SU-DHL-6 (cell line): ENCODE measurements at regions not wholly inside any gene's neighbourhood (a gene's known extent, or its start where the extent isn't known, plus 50 kb on each side); places are given as distances from the start of the nearest gene placed in this dataset.

Experiments
- H2AFZ ChIP-seq: fragments of 200-600 bp; sonication (generic); 2 replicates; pipeline ENCODE4 v1.6.1; 2014; ENCODE audit warnings: low read depth, mild to moderate bottlenecking, moderate library complexity, mixed read lengths, antibody characterized with exemption, low read length; ENCODE audit not compliant: severe bottlenecking
- H3F3A ChIP-seq: fragments of 200-600 bp; shearing (Covaris generic); 2 replicates; pipeline ENCODE4 v1.6.0; 2016; ENCODE audit warnings: antibody characterized with exemption, mild to moderate bottlenecking; ENCODE audit not compliant: insufficient read depth
- H3K27ac ChIP-seq: fragments of 200-600 bp; sonication (generic); 2 replicates; pipeline ENCODE4 v1.5.1; 2016; ENCODE audit warnings: low read depth, mild to moderate bottlenecking, low read length, moderate library complexity, mixed read lengths
- H3K27me3 ChIP-seq: fragments of 200-600 bp; sonication (generic), shearing (Covaris generic); 2 replicates; pipeline ENCODE4 v1.6.0; 2014; ENCODE audit warnings: mild to moderate bottlenecking, low read length
- H3K36me3 ChIP-seq: fragments of 200-600 bp; sonication (generic); 2 replicates; pipeline ENCODE4 v1.6.1; 2014; ENCODE audit warnings: mild to moderate bottlenecking, low read length, mixed read lengths
- H3K4me2 ChIP-seq: fragments of 300-600, 200-600 bp; shearing (Covaris generic), sonication (generic); 2 replicates; pipeline ENCODE4 v1.6.0; 2014; ENCODE audit warnings: low read length, low read depth, mild to moderate bottlenecking; ENCODE audit not compliant: poor library complexity, severe bottlenecking
- H3K4me3 ChIP-seq: fragments of 200-600 bp; sonication (generic); 2 replicates; pipeline ENCODE4 v1.5.1; 2014; ENCODE audit warnings: antibody characterized with exemption, low read length, mild to moderate bottlenecking, mixed read lengths; ENCODE audit not compliant: insufficient read depth, poor library complexity, severe bottlenecking
- H3K79me2 ChIP-seq: fragments of 200-600 bp; sonication (generic); 2 replicates; pipeline ENCODE4 v1.6.1; 2014; ENCODE audit warnings: mild to moderate bottlenecking, low read length, moderate library complexity; ENCODE audit not compliant: insufficient read depth
- H3K9ac ChIP-seq: fragments of 200-600 bp; sonication (generic); 2 replicates; pipeline ENCODE4 v1.7.0; 2014; ENCODE audit warnings: mild to moderate bottlenecking, low read length
- H3K9me2 ChIP-seq: fragments of 200-600 bp; sonication (generic); replicated peaks from 2 replicates; pipeline ENCODE4 v1.6.1; 2014; ENCODE audit warnings: low read length; ENCODE audit not compliant: insufficient read depth
- H3K9me3 ChIP-seq: fragments of 200-600 bp; sonication (generic); 2 replicates; pipeline ENCODE4 v1.6.1; 2014; ENCODE audit warnings: low read length, mixed read lengths; ENCODE audit not compliant: insufficient read depth
- H4K20me1 ChIP-seq: fragments of 200-600 bp; sonication (generic); 2 replicates; pipeline ENCODE4 v1.6.1; 2014; ENCODE audit warnings: low read depth, mild to moderate bottlenecking, antibody characterized with exemption, low read length, moderate library complexity, mixed read lengths
- EZH2phosphoT487 ChIP-seq: fragments of 200-600 bp; sonication (generic), shearing (Covaris generic); conservative IDR thresholded peaks from 2 replicates; pipeline ENCODE4 v1.6.1; 2018; ENCODE audit warnings: mild to moderate bottlenecking, antibody characterized with exemption, low read length, moderate library complexity, mixed read lengths
- TF ChIP-seq, protein P1 (sequence below): fragments of 200-600 bp; sonication (generic); IDR thresholded peaks from one replicate; pipeline ENCODE4 v1.5.1; 2017; ENCODE audit warnings: antibody characterized with exemption, mild to moderate bottlenecking, low read length, moderate library complexity; ENCODE audit not compliant: insufficient read depth, poor library complexity, severe bottlenecking

DNA sequence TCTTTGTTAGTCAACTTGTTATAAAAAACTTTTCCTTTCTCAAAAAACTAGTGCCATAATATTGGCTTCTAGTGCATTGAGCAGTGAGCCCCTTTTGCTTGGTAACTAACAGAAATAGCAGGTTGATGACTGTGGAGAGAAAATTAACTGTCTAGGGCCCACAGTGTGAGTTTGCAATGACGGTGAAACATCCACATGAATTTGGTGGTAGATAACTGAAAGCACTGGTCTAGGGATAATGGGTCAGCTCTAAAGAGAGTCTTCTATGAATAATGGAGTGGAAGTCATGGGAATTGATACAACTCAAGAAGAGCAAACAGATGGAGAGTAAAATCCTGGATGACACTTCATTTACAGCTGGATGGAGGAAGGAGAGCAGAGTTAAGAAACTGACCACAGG, 245.4 kb downstream of the METTL4 start:
- Histone ChIP-seq H3F3A (no peaks in the 10 kb centered on the region), H3K4me2 (no peak overlapping the region)

DNA sequence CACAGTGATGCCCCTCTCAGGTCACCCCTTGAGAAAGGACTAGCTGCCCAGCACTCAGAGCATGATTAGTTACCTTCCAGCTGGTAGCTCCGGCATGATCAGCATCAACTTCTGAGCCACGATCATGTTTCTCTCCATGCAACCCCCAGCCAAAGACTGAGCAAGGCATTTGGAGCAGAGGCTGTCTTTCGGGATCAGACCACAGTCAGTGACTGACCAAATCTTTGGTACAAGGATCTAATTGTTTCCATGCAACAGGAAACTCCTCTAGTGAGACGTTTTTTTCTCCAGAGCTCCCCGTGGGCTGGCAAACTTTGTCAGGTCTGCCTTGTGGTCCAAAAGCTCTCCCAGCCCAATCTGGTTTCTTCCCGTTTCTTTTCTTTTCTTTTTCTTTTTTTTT, 244.3 kb downstream of the METTL4 start:
- Histone ChIP-seq H3F3A (no peaks in the 10 kb centered on the region), H3K79me2 (no peaks in the 10 kb centered on the region), H2AFZ (no peak overlapping the region), H3K9ac (no peak overlapping the region), H3K9me3 (no peaks in the 10 kb centered on the region), H3K9me2 (no peaks in the 10 kb centered on the region), H3K27ac (no peak overlapping the region), H4K20me1 (no peaks in the 10 kb centered on the region), H3K4me3 (no peak overlapping the region), H3K36me3 (no peaks in the 10 kb centered on the region), H3K27me3 (no peaks in the 10 kb centered on the region), H3K4me2 (no peak overlapping the region)
- no peak for TF ChIP-seq EZH2phosphoT487
- TF ChIP-seq, protein P1, sequence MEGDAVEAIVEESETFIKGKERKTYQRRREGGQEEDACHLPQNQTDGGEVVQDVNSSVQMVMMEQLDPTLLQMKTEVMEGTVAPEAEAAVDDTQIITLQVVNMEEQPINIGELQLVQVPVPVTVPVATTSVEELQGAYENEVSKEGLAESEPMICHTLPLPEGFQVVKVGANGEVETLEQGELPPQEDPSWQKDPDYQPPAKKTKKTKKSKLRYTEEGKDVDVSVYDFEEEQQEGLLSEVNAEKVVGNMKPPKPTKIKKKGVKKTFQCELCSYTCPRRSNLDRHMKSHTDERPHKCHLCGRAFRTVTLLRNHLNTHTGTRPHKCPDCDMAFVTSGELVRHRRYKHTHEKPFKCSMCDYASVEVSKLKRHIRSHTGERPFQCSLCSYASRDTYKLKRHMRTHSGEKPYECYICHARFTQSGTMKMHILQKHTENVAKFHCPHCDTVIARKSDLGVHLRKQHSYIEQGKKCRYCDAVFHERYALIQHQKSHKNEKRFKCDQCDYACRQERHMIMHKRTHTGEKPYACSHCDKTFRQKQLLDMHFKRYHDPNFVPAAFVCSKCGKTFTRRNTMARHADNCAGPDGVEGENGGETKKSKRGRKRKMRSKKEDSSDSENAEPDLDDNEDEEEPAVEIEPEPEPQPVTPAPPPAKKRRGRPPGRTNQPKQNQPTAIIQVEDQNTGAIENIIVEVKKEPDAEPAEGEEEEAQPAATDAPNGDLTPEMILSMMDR = no peak

More for the DNA sequence above, 245.4 kb downstream of the METTL4 start:
- Histone ChIP-seq H3K4me3 (no peak overlapping the region), H3K79me2 (no peaks in the 10 kb centered on the region), H3K36me3 (no peaks in the 10 kb centered on the region), H3K9ac (no peak overlapping the region), H3K27ac (no peak overlapping the region), H4K20me1 (no peaks in the 10 kb centered on the region), H3K27me3 (no peaks in the 10 kb centered on the region), H3K9me3 (no peaks in the 10 kb centered on the region), H2AFZ (no peak overlapping the region), H3K9me2 (no peaks in the 10 kb centered on the region)
- TF ChIP-seq EZH2phosphoT487 = no peak
- TF ChIP-seq, protein P1 = no peak

DNA sequence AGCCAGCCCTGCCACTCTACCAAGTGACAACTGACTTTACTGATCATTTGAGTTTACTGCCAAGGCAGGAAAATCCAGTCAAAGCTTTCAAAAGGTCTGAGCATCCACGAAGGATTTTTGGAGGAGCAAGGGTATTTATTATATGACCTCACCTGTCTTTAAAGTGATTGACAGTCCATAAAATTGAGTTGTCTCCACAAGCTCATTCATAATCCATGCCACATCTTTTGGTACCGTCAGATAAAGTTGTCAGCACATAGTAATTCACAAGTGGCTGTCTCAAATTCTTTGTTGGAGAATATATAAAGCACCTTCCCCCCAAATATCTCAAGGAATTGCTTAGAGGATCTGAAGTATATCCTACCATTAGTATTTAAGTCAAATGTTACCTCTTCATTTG, 240.5 kb downstream of the METTL4 start:
- Histone ChIP-seq H3K27me3 (no peaks in the 10 kb centered on the region), H3F3A (no peaks in the 10 kb centered on the region), H3K36me3 (no peaks in the 10 kb centered on the region), H3K79me2 (no peaks in the 10 kb centered on the region), H3K9ac (no peak overlapping the region), H4K20me1 (no peaks in the 10 kb centered on the region), H3K9me2 (no peaks in the 10 kb centered on the region), H3K4me3 (no peak overlapping the region), H3K4me2 (no peak overlapping the region), H3K9me3 (no peaks in the 10 kb centered on the region), H3K27ac (no peak overlapping the region), H2AFZ (no peak overlapping the region)
- TF ChIP-seq, protein P1 = no peak
- no peak for TF ChIP-seq EZH2phosphoT487

DNA sequence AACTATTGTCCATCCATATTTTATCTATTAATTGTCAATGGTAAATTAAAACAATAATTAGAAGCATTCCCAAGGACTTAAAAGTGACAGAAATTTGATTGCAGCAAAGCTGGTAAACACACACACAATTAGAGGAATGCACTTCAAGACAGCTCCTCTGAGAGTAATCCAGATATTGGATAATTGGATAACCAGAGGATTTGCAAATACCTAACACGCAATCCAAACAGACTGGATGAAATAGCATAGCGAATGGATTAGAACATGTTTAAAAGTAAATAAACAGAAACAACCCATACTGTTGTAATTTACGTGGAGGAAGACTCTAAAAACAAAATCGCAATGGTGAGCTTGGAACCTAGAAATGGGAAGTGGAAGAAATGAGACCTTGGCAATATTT, 239.8 kb downstream of the METTL4 start:
- no peaks in the 10 kb centered on the region for H3K27me3 ChIP-seq
- H3K27ac ChIP-seq = no peak overlapping the region
- H3K4me3 ChIP-seq = no peak overlapping the region
- H3K4me2 ChIP-seq = no peak overlapping the region
- H3K79me2 ChIP-seq = no peaks in the 10 kb centered on the region
- H4K20me1 ChIP-seq = no peaks in the 10 kb centered on the region
- no peaks in the 10 kb centered on the region for H3K9me3 ChIP-seq
- TF ChIP-seq, protein P1 = no peak
- TF ChIP-seq EZH2phosphoT487 = no peak
- no peaks in the 10 kb centered on the region for H3K9me2 ChIP-seq
- no peaks in the 10 kb centered on the region for H3K36me3 ChIP-seq
- no peak overlapping the region for H2AFZ ChIP-seq
- H3K9ac ChIP-seq = no peak overlapping the region
- no peaks in the 10 kb centered on the region for H3F3A ChIP-seq
